ENCODE measurements at regions not wholly inside any gene's neighbourhood (a gene's known extent, or its start where the extent isn't known, plus 50 kb on each side); places are given as distances from the start of the nearest gene placed in this dataset.
"Not testable (repeated sequence)": the region's sequence is repeated elsewhere in the genome, so short reads cannot be mapped to it uniquely, and the experiment has no call there.

- ChIA-PET POLR2A (no interaction called here), CTCF (interaction anchor here (0.7 kb wide), 1 partner anchor 23 kb away, joined by 3 read pairs; no protein-coding TSS in a partner anchor)
- TF ChIP-seq CTCF (IDR thresholded peaks at IDR 0.05; ENCODE audit: control extremely low read depth, extremely low read depth, low read depth, missing control alignments), result no peak
- no peak for DNase-seq (ENCODE audit: extremely low spot score)
Measured at GRCh38 chr4:159593681-159594080, 490.8 kb downstream of the RAPGEF2 start.

- ChIA-PET POLR2A (no interaction called here), CTCF (no interaction called here)
- no peak for TF ChIP-seq CTCF (IDR thresholded peaks at IDR 0.05; ENCODE audit: control extremely low read depth, extremely low read depth, low read depth, missing control alignments)
- DNase-seq (ENCODE audit: extremely low spot score), result no peak
Measured at GRCh38 chr4:159594576-159594975, 491.7 kb downstream of the RAPGEF2 start.

- CTCF ChIA-PET; DNase-seq (ENCODE audit: extremely low spot score): not testable (repeated sequence)
Measured at GRCh38 chr4:159595101-159595500, 492.2 kb downstream of the RAPGEF2 start.

DNA sequence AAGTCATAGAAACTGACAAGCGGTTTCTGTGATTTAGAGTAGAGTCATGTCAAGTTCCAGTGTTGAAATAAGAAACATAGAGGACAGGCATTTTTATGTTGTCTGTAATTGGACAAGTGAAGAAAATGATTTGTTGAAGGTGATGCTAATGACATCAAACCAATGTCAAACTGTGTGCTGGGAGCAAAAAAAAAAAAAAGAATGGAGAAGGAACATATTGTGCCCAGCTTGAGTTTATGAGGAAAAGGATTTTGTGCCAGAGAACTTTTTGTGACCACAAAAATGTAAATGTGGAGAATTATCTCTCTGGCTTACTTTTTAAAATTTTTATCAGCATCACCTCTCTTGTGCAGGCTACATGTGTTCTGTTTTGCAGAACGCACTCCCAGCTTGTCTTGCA is 495.7 kb downstream of the RAPGEF2 start:
- ChIA-PET POLR2A (no interaction called here), CTCF (interaction anchor here (1.4 to 1.6 kb wide), 2 partner anchors 16 to 21 kb away, joined by 3 read pairs; no protein-coding TSS in a partner anchor)
- TF ChIP-seq CTCF (IDR thresholded peaks at IDR 0.05; ENCODE audit: control extremely low read depth, extremely low read depth, low read depth, missing control alignments), result no peak
- DNase-seq (ENCODE audit: extremely low spot score), result no peak

More at GRCh38 chr4:159595101-159595500, 492.2 kb downstream of the RAPGEF2 start:
- POLR2A ChIA-PET, result not testable (repeated sequence)

DNA sequence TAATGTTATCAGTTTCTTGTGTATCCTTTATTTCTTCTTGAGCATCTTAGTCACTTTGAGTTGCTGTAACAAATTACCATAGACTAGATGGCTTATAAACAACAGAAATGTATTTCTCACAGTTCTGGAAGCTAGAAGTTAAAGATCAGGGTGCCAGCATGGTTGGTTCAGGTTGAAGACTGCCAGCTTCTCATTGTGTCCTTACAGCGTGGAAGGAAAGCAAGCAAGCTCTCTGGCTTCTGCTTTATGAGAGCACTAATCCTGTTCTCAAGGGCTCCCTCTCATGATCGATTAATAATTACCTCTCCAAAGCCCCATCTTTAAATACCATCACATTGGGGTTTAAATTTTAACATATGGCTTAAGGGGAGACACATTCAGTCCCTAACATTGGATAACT is 497.2 kb downstream of the RAPGEF2 start:
- DNase-seq (ENCODE audit: extremely low spot score), result no peak
- CTCF ChIA-PET, result interaction anchor here (1.4 kb wide), 1 partner anchor 20 kb away, joined by 3 read pairs; no protein-coding TSS in a partner anchor
- no peak for TF ChIP-seq CTCF (IDR thresholded peaks at IDR 0.05; ENCODE audit: control extremely low read depth, extremely low read depth, low read depth, missing control alignments)
- POLR2A ChIA-PET, result no interaction called here

DNA sequence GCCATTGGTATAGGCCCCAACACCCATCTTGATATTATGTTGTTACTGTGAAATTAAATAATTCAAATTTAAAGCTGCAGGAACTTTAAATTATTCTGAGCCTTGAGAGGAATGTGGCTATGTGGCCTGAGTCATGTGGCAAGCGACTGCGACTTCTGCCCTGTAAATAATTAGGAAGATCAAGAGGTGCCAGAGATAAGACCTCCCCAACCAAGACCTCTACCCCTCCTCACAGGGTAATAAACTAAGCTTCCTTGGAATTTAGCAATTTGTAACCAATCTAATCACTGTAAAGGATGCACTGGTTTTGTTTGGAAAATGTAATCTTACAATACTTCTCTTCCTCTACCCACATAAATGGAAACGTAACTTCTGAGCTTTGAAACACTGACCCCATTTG is 501.9 kb downstream of the RAPGEF2 start:
- DNase-seq (ENCODE audit: extremely low spot score), result no peak
- CTCF ChIA-PET, result interaction anchor here (0.8 kb wide), 1 partner anchor 9 kb away, joined by 3 read pairs; no protein-coding TSS in a partner anchor
- no peak for TF ChIP-seq CTCF (IDR thresholded peaks at IDR 0.05; ENCODE audit: control extremely low read depth, extremely low read depth, low read depth, missing control alignments)
- POLR2A ChIA-PET, result no interaction called here

GRCh38 chr4:159606835-159607234 is 504.0 kb downstream of the RAPGEF2 start:
- DNase-seq (ENCODE audit: extremely low spot score), result no peak
- ChIA-PET CTCF (no interaction called here), POLR2A (no interaction called here)
- no peak for TF ChIP-seq CTCF (IDR thresholded peaks at IDR 0.05; ENCODE audit: control extremely low read depth, extremely low read depth, low read depth, missing control alignments)
